GM13976 (cell line): ENCODE measurements at regions not wholly inside any gene's neighbourhood (a gene's known extent, or its start where the extent isn't known, plus 50 kb on each side); places are given as distances from the start of the nearest gene placed in this dataset.
"Not testable (repeated sequence)": the region's sequence is repeated elsewhere in the genome, so short reads cannot be mapped to it uniquely, and the experiment has no call there.

ENCODE experiments used
- DNase-seq: peaks from one replicate; pipeline ENCODE4 v3.0.0; 2012; ENCODE audit warnings: low spot score
- in situ Hi-C: fragments of 300-500 bp; cut with MboI; formaldehyde crosslinking; loops from one replicate; pipeline ENCODE4 v1.12.0; 2022; ENCODE audit warnings: low sequenced_read_pairs, mixed read lengths, inconsistent platforms; ENCODE audit not compliant: unreplicated experiment
- TF ChIP-seq, protein P1 (sequence below): IDR thresholded peaks from 2 replicates; pipeline ENCODE4 v1.5.1; 2012; ENCODE audit warnings: borderline replicate concordance, mild to moderate bottlenecking; ENCODE audit not compliant: insufficient read depth; ENCODE audit errors: extremely low read depth, missing control alignments, control extremely low read depth

DNA sequence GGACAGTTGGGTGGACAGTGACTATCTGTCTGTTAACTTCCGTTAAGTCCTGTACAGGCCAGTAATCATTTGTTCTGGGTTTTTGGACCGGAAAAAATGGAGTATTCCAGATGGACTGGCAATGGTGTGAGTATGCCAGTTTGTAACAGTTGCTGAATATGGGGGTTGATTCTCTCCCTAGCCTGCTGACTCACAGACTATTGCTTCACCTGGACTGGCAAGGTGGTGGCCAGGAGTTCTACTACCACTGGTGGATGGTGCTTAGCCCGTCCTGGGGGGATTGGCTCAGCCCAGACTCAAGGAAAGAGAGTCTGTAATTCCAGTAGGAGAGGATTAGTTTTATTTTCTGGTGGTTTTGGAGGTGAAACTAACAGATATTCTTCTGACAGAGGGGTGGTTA is 343.8 kb upstream of the USP9Y start:
- TF ChIP-seq, protein P1, sequence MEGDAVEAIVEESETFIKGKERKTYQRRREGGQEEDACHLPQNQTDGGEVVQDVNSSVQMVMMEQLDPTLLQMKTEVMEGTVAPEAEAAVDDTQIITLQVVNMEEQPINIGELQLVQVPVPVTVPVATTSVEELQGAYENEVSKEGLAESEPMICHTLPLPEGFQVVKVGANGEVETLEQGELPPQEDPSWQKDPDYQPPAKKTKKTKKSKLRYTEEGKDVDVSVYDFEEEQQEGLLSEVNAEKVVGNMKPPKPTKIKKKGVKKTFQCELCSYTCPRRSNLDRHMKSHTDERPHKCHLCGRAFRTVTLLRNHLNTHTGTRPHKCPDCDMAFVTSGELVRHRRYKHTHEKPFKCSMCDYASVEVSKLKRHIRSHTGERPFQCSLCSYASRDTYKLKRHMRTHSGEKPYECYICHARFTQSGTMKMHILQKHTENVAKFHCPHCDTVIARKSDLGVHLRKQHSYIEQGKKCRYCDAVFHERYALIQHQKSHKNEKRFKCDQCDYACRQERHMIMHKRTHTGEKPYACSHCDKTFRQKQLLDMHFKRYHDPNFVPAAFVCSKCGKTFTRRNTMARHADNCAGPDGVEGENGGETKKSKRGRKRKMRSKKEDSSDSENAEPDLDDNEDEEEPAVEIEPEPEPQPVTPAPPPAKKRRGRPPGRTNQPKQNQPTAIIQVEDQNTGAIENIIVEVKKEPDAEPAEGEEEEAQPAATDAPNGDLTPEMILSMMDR, result no peak
- no peak for DNase-seq
- in situ Hi-C loops, result no loop called here

DNA sequence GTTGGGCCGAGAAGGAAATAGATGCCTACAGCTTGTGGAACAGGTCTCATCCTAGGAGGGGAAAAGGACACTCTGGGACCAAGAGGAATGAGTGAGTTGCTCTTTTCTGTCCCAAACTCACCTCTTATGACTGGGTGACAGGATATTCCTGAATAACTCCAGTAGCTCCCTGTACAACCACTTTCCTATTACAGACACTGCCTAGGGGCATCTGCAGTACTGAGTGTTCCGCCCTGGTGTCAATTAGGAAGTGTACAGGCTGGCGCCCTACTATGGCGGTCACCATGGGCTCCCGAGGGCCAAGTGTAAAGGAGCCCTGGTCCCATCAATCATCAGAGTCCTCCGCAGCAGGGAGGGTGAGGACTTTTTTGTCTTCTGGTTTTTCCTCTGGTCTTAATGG is 343.4 kb upstream of the USP9Y start:
- TF ChIP-seq, protein P1, result no peak
- in situ Hi-C loops, result no loop called here
- no peak for DNase-seq

DNA sequence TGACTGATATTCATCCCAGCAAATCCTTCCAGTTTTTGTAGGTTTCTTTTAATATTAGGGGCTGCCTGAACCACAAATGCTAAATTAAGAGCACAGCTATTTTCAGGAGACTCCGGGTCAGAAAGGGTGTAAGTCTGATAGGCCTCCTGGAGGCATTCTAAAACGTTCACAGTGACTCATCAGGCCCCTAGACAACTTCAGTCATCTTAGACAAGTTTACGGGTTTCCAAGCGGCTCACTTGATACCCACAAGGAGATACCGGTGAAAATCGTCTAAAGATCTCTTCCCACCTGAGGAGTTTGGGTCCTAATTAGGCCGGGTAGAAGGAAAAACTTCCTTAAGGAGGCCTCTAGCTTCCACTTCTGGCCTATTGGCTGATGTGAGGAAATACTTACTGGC is 342.7 kb upstream of the USP9Y start:
- in situ Hi-C loops, result no loop called here

DNA sequence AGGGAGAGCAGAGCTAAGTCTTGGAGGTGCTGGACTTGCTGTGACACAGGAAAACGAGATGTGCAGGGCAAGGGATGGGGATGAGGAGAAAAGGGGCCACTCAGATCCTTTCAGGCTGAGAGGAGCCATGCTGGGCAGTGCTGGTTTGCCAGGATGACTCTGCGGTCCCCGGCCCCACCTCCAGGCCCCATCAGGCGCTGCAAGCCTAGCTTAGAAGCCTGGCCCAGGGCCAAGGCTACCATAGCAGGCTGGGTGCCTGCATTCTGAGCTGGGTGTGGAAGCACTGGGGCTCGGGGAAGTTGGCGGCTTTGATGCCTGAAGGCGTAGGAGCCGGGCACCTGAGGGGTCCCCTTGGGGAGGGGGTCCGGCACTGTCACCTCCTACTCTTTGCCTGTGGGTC is 341.2 kb upstream of the USP9Y start:
- TF ChIP-seq, protein P1, result no peak
- in situ Hi-C loops, result no loop called here
- no peak for DNase-seq

More for the DNA sequence above, 342.7 kb upstream of the USP9Y start:
- TF ChIP-seq, protein P1, result no peak
- DNase-seq, result no peak

DNA sequence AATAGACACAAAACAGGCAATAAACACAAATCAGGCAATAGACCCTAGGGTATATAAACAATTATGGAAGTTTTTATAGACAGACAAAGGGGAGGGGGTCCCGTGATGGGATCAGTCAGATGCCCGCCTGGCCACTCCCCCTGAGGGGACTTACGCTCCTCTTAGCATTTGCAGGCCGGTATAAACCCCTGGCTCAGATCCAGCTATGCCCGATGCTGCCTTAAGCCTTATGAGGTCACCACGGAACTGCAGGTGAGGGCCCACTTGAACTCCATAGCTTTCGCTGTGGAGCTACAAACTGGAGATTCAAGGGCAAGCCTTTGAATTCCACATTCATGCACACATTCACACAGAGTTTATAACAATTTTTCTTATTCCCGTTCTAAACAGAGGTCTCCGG is 340.5 kb upstream of the USP9Y start:
- TF ChIP-seq, protein P1, result no peak
- DNase-seq, result no peak
- in situ Hi-C loops, result no loop called here

DNA sequence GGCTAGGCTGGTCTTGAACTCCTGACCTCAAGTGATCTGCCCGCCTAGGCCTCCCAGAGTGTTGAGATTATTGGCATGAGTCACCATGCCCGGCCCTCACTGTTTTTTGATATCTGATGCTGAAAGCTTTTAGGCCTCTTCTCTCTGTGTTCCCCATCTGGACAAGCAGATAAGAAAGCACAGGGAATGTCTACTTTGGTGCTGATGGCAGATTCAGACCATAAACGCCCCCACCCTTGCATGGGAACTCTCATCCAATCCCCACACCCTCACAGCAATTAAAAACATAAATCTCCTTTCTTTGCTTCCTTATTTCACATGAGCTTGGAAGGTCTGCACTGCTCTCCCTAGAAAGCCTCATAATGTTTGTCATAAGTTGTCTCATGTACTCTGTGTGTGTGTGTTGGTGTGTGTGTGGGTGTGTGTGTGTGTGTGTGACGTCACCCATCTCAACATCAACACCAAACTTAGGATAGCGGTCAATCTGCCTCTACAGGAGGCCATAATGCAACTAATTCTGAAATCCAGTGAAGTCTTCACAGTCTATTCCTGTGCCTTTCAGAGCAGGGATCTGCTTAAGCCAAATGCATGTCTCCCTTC is 335.6 kb upstream of the USP9Y start:
- DNase-seq, result no peak
- in situ Hi-C loops, result no loop called here
- TF ChIP-seq, protein P1, result no peak

DNA sequence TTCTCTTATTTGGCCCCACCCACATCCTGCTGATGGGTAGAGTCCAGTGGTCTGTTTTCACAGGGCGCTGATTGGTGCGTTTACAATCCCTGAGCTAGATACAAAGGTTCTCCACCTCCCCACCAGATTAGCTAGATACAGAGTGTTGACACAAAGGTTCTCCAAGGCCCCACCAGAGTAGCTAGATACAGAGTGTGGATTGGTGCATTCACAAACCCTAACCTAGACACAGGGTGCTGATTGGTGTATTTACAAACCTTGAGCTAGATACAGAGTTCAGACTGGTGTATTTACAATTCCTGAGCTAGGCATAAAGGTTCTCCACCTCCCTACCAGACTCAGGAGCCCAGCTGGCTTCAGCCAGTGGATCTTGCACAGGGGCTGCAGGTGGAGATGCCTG is 326.4 kb upstream of the USP9Y start:
- DNase-seq, in situ Hi-C loops: not testable (repeated sequence)

DNA sequence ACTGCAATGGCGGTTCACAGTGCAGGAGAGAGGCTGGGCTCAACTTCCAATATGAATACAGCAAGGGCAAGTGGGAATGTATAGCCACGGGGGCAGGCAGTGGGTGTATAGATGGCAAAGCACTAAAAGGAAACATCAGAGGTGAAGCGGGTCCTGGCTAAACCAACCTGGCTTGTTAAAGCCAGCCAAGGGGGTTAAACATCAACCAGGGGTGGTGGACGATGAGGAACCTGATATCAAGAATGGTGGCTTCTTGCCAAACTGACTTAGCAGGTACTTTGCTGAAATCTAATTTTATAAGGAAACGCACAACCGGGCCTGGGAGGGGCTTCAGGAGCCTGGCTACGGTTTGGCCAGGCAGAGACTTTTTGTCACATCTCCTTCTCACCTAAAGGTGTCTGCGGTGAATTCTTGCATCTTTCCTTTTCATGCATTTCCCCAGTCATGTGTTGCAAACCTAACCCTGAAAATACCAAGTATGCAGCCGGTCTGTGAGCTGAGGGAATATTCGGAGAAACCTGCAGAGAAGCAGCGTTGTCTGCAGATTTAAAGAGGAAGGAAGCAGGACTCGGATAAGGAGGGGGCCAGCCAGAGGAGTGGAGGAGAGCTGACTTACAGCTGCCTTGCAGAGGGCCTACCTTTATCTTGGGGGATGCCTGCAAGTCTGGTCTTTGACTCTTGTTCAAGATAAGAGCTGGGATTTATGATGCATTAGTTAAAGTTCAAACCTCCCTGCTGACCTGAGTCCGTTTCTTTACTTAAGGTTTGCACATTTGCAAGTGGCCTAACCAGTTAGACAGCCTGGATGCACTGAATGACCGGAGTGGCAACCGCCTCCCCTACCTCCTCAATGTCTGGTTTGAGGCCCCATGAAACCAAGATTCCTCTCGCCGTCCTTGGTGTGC is 309.1 kb upstream of the USP9Y start:
- DNase-seq, in situ Hi-C loops: not testable (repeated sequence)
